Motor neuron (in vitro differentiated cells): ENCODE measurements at regions not wholly inside any gene's neighbourhood (a gene's known extent, or its start where the extent isn't known, plus 50 kb on each side); places are given as distances from the start of the nearest gene placed in this dataset.

Experiments
- ATAC-seq, 8 experiments: fragments of 200-7000 bp; cut with Tn5 transposase; replicated peaks in 6 of 8; 2 replicates each; pipeline ENCODE4 v1.8.0; 2021; ENCODE audit warnings: mild to moderate bottlenecking in 8 of 8, moderate library complexity in 8 of 8
- H3K27ac ChIP-seq, 2 donors: fragments of 250-450 bp; sonication (Bioruptor Pico); 2 replicates each; pipeline ENCODE4 v1.9.0; 2021; ENCODE audit warnings: antibody characterized with exemption in 2 of 2, mild to moderate bottlenecking in 2 of 2, moderate library complexity in 1 of 2
- H3K4me1 ChIP-seq, 2 donors: fragments of 250-450 bp; sonication (Bioruptor Pico); replicated peaks in 1 of 2; 2 replicates each; pipeline ENCODE4 v1.6.1; 2021; ENCODE audit warnings: antibody characterized with exemption in 2 of 2, mild to moderate bottlenecking in 2 of 2, moderate library complexity in 1 of 2
- H3K4me3 ChIP-seq, 5 donors: fragments of 250-450 bp; sonication (Bioruptor Pico); 2 replicates each; pipeline ENCODE4 v1.9.0; 2021; ENCODE audit warnings: antibody characterized with exemption in 5 of 5, mild to moderate bottlenecking in 5 of 5, moderate library complexity in 4 of 5
- WGBS, 10 experiments: fragments of 450-650 bp; shearing (Covaris generic); methylation state at CpG; one replicate each; pipeline ENCODE4 v1.0.0; 2022; 5-methylcytosine and 5-hydroxymethylcytosine counted together
- in situ Hi-C, 9 experiments: fragments of 400-800 bp; cut with MboI; loops; one replicate each; pipeline ENCODE4 v1.15.0; 2021; ENCODE audit warnings: low sequenced_read_pairs in 9 of 9, low pct_unique_long_range_greater_than_20kb in 2 of 9; ENCODE audit not compliant: unreplicated experiment in 9 of 9

DNA sequence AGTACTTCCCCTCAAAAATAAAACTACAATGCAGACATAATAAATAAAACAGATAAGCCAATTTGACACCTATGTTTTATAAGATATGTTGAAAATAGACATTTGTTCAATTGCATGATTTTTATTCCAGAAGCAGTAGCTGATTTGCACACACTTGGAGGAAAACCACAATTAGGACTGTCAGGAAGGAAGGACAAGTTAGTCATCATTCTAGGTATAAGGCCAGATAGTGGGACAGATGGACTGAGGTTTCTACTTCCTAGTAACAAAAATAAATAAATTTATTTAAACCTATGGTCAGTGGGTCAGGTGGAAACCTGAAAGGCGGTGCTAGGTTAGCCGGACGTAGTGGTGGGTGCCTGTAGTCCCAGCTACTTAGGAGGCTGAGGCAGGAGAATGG is 141.8 kb upstream of the RASSF8 start:
- Histone ChIP-seq H3K4me3 (no peak overlapping the region), H3K4me1 (peaks cover under 1 to 14% of the 10 kb centered on the region in 2 donors), H3K27ac (no peak overlapping the region)
- whole genome bisulfite sequencing, 10 experiments = 93 to 100% (median 100%) methylated on average over 3 of the region's 3 CpGs; no CpG with 5 or more reads in 5 of the 10 experiments
- no peak for ATAC-seq
- in situ Hi-C loops = no loop called here

DNA sequence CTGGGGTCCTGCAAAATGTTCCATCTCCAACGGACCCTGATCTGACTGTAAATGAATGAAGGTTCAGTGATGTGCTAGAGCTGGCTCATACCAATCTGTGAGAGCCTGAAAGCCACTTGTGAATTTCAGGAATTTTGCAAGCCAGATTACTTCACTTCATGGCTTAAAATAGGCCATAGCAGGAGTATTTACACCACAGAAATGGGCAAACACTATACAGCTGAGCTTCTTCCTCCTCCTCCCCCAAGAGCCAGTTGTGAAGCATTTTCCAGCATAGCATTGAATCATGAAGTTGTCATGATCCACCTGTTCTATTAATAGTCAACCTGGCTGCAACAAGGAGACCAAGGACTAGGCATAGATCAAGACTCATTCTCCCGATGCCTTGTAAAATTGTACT is 141.3 kb upstream of the RASSF8 start:
- 80 to 100% (median 100%) methylated on average over 1 to 2 of the region's 2 CpGs; no CpG with 5 or more reads in 4 of the 10 experiments for WGBS, 10 experiments
- in situ Hi-C loops = no loop called here
- H3K4me1 ChIP-seq = peaks cover 0 to 13% of the 10 kb centered on the region in 2 donors
- H3K4me3 ChIP-seq = no peak overlapping the region
- no peak for ATAC-seq
- no peak overlapping the region for H3K27ac ChIP-seq

- Histone ChIP-seq H3K4me3 (no peak overlapping the region), H3K4me1 (peaks cover 0 to 13% of the 10 kb centered on the region in 2 donors), H3K27ac (no peak overlapping the region)
- in situ Hi-C loops = no loop called here
- ATAC-seq = no peak
Observed at GRCh38 chr12:25818596-25819390, 139.7 kb upstream of the RASSF8 start.

DNA sequence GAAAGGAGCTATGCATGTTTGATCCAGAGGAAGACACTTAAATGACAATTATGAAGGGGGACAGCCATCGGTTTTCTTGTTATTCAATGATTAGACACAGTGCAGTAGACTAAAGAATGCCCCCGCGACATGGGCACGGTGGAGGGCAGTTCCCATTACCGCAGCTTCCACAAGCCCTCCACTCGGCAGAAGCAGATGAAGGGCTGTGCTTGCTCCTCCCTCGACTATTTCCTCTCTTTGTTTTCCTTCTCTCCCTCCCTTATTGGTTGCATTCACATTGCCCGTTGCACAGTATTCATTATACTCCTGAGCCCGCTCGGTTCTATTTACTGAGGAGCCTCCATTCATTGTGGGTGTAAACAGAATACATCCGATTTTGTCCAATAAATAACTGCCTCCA is 138.8 kb upstream of the RASSF8 start:
- H3K4me3 ChIP-seq = no peak overlapping the region
- peak in 5 of 8 experiments; percentile 39 to 66 (median 51) for ATAC-seq
- H3K4me1 ChIP-seq = peaks cover 0 to 13% of the 10 kb centered on the region in 2 donors
- WGBS, 10 experiments = 53 to 83% (median 69%) methylated on average over 3 to 11 of the region's 11 CpGs; no CpG with 5 or more reads in 1 of the 10 experiments
- no peak overlapping the region for H3K27ac ChIP-seq
- in situ Hi-C loops = no loop called here

DNA sequence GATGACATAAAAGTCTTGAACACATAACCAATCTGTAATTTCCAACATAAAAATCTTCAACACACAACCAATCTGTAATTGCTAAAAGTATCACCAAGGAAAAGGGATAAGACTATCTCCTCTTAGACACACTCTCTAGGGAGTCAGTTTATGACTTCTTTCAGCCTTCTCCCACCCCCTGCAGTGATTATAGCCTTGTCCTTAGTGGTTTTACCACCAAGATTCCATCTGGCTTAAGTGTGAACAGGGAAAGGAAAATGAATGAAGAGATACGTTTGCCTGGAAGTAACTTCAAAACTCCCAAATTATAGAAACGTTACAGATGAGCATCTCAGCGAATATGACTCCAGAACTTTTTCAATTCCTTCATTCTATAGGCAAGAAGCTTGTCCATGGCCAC is 136.2 kb upstream of the RASSF8 start:
- 33 to 100% (median 87%) methylated on average over 1 to 3 of the region's 3 CpGs; no CpG with 5 or more reads in 2 of the 10 experiments for WGBS, 10 experiments
- H3K27ac ChIP-seq = no peak overlapping the region
- in situ Hi-C loops = no loop called here
- H3K4me1 ChIP-seq = peaks cover 0 to 13% of the 10 kb centered on the region in 2 donors
- no peak overlapping the region for H3K4me3 ChIP-seq
- ATAC-seq = no peak

- Histone ChIP-seq H3K27ac (no peak overlapping the region), H3K4me3 (no peak overlapping the region), H3K4me1 (peaks cover 0 to 7% of the 10 kb centered on the region in 2 donors)
- in situ Hi-C loops = no loop called here
- no peak for ATAC-seq
- WGBS, 10 experiments = 33 to 100% (median 90%) methylated on average over 1 to 2 of the region's 2 CpGs; no CpG with 5 or more reads in 1 of the 10 experiments
Observed at GRCh38 chr12:25824734-25825133, 133.7 kb upstream of the RASSF8 start.

DNA sequence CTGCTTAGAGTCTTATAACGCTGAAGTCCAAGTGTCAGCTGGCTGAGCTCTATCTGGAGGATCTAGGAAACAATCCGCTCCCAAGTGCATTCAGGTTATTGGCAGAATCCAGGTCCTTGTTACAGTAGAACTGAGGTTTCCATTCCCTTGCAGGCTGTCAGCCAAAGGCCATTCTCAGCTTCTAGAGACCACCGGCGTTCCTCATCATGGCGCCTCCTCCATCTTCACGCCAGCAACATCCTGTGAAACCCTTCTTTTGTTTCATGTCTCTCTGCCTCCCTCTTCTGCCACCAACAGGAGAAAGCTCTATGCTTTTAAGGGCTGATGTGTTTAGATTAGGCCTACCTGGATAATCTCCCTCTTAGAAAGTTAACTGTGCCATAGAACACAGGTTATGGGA is 133.0 kb upstream of the RASSF8 start:
- WGBS, 10 experiments = 40 to 100% (median 99%) methylated on average over 1 to 6 of the region's 6 CpGs; no CpG with 5 or more reads in 4 of the 10 experiments
- Histone ChIP-seq H3K27ac (no peak overlapping the region), H3K4me3 (no peak overlapping the region), H3K4me1 (peaks cover 0 to under 1% of the 10 kb centered on the region in 2 donors)
- in situ Hi-C loops = no loop called here
- no peak for ATAC-seq

DNA sequence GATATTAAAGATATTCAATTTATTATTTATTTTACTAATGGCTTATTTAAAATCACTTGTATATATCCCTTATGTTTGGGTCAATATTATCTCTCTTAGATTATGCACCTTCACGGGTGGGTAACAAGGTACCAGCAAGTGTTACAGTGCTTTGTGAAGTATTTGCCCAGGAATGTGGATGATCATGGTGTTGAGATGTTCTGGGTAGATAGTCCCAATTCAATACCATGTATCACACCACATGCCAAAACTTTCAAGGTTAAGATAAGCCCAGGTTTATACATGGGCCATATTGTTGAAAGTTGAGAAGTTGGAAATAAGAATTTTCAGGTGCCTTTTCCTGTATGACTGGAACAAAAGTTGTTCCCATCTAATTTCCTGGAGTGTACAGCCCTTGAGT is 131.3 kb upstream of the RASSF8 start:
- WGBS, 10 experiments = 100% methylated on average over 1 of the region's 1 CpG; no CpG with 5 or more reads in 3 of the 10 experiments
- H3K4me1 ChIP-seq = no peaks in the 10 kb centered on the region
- in situ Hi-C loops = no loop called here
- no peak overlapping the region for H3K4me3 ChIP-seq
- H3K27ac ChIP-seq = no peak overlapping the region
- no peak for ATAC-seq

DNA sequence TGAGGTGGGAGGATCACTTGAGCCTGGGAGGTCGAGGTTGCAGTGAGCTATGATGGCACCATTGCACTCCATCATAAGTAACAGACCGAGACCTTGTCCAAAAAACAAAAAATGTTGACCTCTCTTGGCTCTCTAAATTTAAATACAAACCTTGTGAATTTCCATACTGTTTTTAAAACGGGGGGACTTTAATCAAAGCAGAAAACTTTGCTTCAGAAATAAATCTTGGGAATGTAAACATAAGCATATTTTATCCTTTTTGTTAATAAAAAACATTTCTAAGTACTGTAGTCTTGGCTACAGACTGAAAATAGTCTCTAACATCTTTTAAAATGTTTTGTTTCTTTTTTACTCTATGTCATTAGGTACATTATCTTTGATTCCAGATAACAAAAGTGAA is 130.7 kb upstream of the RASSF8 start:
- Histone ChIP-seq H3K4me1 (no peaks in the 10 kb centered on the region), H3K4me3 (no peak overlapping the region), H3K27ac (no peak overlapping the region)
- in situ Hi-C loops = no loop called here
- no peak for ATAC-seq
- WGBS, 10 experiments = 50 to 100% (median 80%) methylated on average over 1 to 3 of the region's 3 CpGs

DNA sequence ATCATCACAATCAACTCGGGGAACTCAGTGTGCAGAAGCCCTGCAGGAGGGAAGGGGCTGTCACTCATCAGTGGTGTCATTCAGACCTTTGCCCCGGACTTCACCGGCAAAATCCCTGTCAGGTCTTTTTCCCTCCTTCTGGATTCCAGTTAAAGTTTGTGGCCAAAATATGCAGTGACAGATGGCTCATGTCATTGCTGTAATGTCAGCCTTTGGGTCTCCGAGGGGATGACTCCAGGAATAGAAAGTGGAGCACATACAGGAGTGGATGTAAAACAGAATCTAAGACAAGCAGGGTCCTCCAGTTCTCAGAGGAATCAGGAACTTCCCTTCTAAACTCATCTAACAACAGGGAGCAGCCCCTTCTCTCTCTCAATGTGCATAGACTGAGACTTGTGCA is 130.3 kb upstream of the RASSF8 start:
- ATAC-seq = no peak
- Histone ChIP-seq H3K27ac (no peak overlapping the region), H3K4me3 (no peak overlapping the region), H3K4me1 (no peaks in the 10 kb centered on the region)
- 69 to 100% (median 88%) methylated on average over 2 to 4 of the region's 4 CpGs; no CpG with 5 or more reads in 4 of the 10 experiments for WGBS, 10 experiments
- in situ Hi-C loops = no loop called here

DNA sequence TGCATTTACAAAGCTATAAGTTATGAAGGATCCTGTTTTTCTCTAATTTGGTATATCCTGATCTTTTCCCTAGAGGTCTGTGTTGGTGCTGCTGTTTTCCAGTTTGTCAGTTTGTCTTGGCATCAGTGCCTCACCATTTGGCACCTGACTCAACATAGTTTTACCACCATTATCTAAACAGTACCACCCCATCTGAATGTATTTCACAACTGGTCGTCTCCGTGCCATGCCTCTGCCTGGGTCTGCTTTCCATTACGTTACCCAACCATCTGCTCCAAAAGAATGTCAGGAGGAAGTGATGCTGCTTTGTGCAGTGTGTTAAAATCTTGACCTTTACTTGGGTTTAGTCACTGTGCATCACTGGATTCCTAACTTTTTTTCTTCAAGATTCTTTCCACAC is 129.3 kb upstream of the RASSF8 start:
- peak in 1 of 8 experiments; percentile 22 for ATAC-seq
- H3K4me3 ChIP-seq = no peak overlapping the region
- H3K27ac ChIP-seq = no peak overlapping the region
- in situ Hi-C loops = no loop called here
- WGBS, 10 experiments = 30 to 100% (median 82%) methylated on average over 1 to 3 of the region's 3 CpGs; no CpG with 5 or more reads in 3 of the 10 experiments
- H3K4me1 ChIP-seq = no peaks in the 10 kb centered on the region

DNA sequence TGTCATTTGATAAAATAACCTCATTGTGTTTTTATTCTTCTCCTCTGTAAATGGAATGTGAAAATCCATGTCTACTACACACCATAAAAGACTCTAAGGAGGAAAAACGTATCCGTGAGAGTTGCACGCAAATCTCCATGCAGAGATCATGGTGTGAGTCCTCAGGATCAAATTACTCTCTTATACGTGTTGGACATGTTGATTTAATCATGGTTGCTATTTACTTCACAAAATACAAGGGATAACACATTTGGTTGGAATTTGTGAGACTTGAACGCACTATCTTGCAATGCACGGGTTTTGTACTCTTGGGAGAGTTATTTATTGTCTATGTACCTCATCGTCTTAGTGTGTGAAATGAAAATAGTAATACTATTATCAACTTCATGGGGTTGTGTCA is 128.0 kb upstream of the RASSF8 start:
- ATAC-seq = peak in 2 of 8 experiments; percentile 40 to 82
- in situ Hi-C loops = no loop called here
- H3K4me3 ChIP-seq = no peak overlapping the region
- H3K4me1 ChIP-seq = no peaks in the 10 kb centered on the region
- WGBS, 10 experiments = 2 to 100% (median 76%) methylated on average over 1 to 7 of the region's 7 CpGs; no CpG with 5 or more reads in 2 of the 10 experiments
- H3K27ac ChIP-seq = no peak overlapping the region

DNA sequence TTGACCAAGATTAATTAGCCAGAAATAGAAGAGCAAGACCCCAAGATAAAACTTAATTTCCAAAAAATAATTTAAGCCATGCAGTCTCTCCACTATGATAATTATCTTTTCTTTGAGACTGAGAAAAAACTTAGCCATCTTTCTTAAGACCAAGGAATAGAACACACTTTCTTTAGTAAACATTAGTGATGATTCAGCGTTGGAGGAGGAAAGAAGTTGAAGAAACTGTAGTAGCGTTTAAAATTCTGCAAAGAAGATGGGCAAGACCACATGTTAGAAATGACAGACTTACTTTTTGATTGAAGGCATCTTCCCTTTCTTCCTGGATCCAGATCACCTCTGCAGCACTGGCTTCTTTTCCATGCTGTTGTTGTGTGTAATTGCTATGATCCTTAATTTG is 124.8 kb upstream of the RASSF8 start:
- H3K4me1 ChIP-seq = no peaks in the 10 kb centered on the region
- WGBS, 10 experiments = 36 to 100% (median 91%) methylated on average over 1 to 2 of the region's 2 CpGs; no CpG with 5 or more reads in 2 of the 10 experiments
- in situ Hi-C loops = no loop called here
- ATAC-seq = no peak
- H3K27ac ChIP-seq = no peak overlapping the region
- no peak overlapping the region for H3K4me3 ChIP-seq

GRCh38 chr12:25835385-25835784 is 123.1 kb upstream of the RASSF8 start:
- no peak overlapping the region for H3K4me3 ChIP-seq
- ATAC-seq = no peak
- H3K4me1 ChIP-seq = no peaks in the 10 kb centered on the region
- in situ Hi-C loops = no loop called here
- H3K27ac ChIP-seq = no peak overlapping the region
- 80 to 100% (median 100%) methylated on average over 1 of the region's 1 CpG; no CpG with 5 or more reads in 1 of the 10 experiments for WGBS, 10 experiments
